SK-N-SH treated with all-trans-retinoic acid at 6 μM for 48 hours (cell line): ENCODE measurements at regions not wholly inside any gene's neighbourhood (a gene's known extent, or its start where the extent isn't known, plus 50 kb on each side); places are given as distances from the start of the nearest gene placed in this dataset.

ENCODE experiments used
- ATAC-seq: fragments of 200-7000 bp; cut with Tn5 transposase; 3 replicates; pipeline ENCODE4 v1.9.1; 2020; ENCODE audit warnings: mild to moderate bottlenecking, moderate library complexity
- ARNTL ChIP-seq: fragments of 450-650 bp; formaldehyde crosslinking; IDR thresholded peaks from 2 replicates; pipeline ENCODE4 v1.5.0; 2020; ENCODE audit warnings: low read depth, mild to moderate bottlenecking, moderate library complexity, borderline replicate concordance
- BACH2 ChIP-seq: fragments of 250-450 bp; sonication (Bioruptor Pico); IDR thresholded peaks from 2 replicates; pipeline ENCODE4 v1.9.0; 2021; ENCODE audit warnings: mild to moderate bottlenecking, borderline replicate concordance
- CSDC2 ChIP-seq: fragments of 250-450 bp; sonication (Bioruptor Pico); IDR thresholded peaks from 2 replicates; pipeline ENCODE4 v1.5.0; 2020; ENCODE audit warnings: mild to moderate bottlenecking, moderate library complexity
- GLIS3 ChIP-seq: fragments of 250-450 bp; sonication (Bioruptor Pico); IDR thresholded peaks from 2 replicates; pipeline ENCODE4 v1.5.0; 2020; ENCODE audit warnings: mild to moderate bottlenecking, moderate library complexity
- ISL1 ChIP-seq: fragments of 250-450 bp; sonication (Bioruptor Pico); IDR thresholded peaks from 2 replicates; pipeline ENCODE4 v2.1.2; 2022; ENCODE audit warnings: mild to moderate bottlenecking, moderate library complexity
- PPARA ChIP-seq: fragments of 250-450 bp; sonication (Bioruptor Pico); IDR thresholded peaks from 2 replicates; pipeline ENCODE4 v1.5.0; 2020; ENCODE audit warnings: mild to moderate bottlenecking, borderline replicate concordance
- RARB ChIP-seq: fragments of 250-450 bp; sonication (Bioruptor Pico); IDR thresholded peaks from 2 replicates; pipeline ENCODE4 v1.8.0; 2021; ENCODE audit warnings: mild to moderate bottlenecking, moderate library complexity
- ZC3H10 ChIP-seq: fragments of 250-450 bp; sonication (Bioruptor Pico); IDR thresholded peaks from 2 replicates; pipeline ENCODE4 v1.5.1; 2021; ENCODE audit warnings: mild to moderate bottlenecking, moderate library complexity
- ZFP3 ChIP-seq: fragments of 250-450 bp; sonication (Bioruptor Pico); IDR thresholded peaks from 2 replicates; pipeline ENCODE4 v1.5.0; 2020; ENCODE audit warnings: mild to moderate bottlenecking, moderate library complexity
- ZFP30 ChIP-seq: fragments of 450-650 bp; formaldehyde crosslinking; IDR thresholded peaks from 2 replicates; pipeline ENCODE4 v1.5.0; 2022; ENCODE audit warnings: mild to moderate bottlenecking, moderate library complexity
- ZNF565 ChIP-seq: fragments of 450-650 bp; formaldehyde crosslinking; conservative IDR thresholded peaks from 2 replicates; pipeline ENCODE4 v1.5.0; 2020; ENCODE audit warnings: low read depth, mild to moderate bottlenecking, moderate library complexity
- ZNF70 ChIP-seq: fragments of 450-650 bp; formaldehyde crosslinking; IDR thresholded peaks from 2 replicates; pipeline ENCODE4 v1.5.0; 2020; ENCODE audit warnings: mild to moderate bottlenecking, moderate library complexity
- TF ChIP-seq, protein P1 (sequence below): fragments of 250-450 bp; sonication (Bioruptor Pico); IDR thresholded peaks from 2 replicates; pipeline ENCODE4 v1.5.0; 2020; ENCODE audit warnings: mild to moderate bottlenecking, moderate library complexity
- TF ChIP-seq, protein P2 (sequence below): fragments of 250-450 bp; sonication (Bioruptor Pico); IDR thresholded peaks from 2 replicates; pipeline ENCODE4 v1.8.0; 2021; ENCODE audit warnings: low read depth, mild to moderate bottlenecking, moderate library complexity, borderline replicate concordance
- TF ChIP-seq, protein P3 (sequence below): fragments of 250-450 bp; sonication (Bioruptor Pico); IDR thresholded peaks from 2 replicates; pipeline ENCODE4 v1.5.1; 2020; ENCODE audit warnings: low read depth, mild to moderate bottlenecking, moderate library complexity
- TF ChIP-seq, protein P4 (sequence below): fragments of 250-450 bp; sonication (Bioruptor Pico); IDR thresholded peaks from 2 replicates; pipeline ENCODE4 v1.5.1; 2021; ENCODE audit warnings: mild to moderate bottlenecking, moderate library complexity

DNA sequence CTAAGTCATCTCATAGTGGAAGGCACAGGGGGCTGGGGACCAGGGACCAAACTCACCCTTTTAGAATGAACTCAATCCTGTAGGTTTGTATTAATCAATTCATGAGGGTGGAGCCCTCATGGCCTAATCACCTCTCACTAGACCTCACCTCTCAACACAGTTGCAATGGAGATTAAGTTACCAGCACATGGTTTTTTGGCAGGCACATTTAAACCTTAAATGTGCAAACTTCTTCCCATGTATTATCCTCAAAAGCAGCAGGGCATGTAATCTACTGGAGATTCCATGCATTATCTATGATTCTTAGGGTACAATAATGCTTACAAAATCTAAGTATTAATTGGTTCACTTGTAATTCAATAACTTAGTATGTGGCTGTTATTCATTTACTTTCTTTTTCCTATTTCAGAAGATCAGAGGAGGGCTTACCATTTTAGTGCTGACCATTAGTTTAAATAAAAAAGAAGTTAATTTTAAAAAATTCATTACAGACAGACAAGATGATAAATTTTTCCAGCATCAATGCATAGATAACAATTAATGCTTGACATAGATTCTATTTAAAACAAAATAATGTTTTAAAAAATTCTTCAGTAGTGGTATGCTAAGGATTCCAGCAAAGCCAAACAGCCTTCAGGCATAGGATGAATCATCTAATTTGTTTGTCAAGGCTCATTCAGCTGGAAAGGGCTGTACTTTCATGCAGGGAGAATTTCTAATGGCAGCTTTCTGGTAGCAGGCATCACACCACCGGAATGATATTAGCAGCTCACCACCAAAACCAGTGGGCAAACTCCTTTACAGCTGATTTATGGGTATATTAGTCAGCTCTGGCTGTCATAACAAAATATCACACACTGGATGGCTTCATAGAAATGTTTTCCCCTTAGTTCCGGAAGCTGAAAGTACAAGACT lies 124.6 kb upstream of the ZNF648 start (continued):
- TF ChIP-seq, protein P1, sequence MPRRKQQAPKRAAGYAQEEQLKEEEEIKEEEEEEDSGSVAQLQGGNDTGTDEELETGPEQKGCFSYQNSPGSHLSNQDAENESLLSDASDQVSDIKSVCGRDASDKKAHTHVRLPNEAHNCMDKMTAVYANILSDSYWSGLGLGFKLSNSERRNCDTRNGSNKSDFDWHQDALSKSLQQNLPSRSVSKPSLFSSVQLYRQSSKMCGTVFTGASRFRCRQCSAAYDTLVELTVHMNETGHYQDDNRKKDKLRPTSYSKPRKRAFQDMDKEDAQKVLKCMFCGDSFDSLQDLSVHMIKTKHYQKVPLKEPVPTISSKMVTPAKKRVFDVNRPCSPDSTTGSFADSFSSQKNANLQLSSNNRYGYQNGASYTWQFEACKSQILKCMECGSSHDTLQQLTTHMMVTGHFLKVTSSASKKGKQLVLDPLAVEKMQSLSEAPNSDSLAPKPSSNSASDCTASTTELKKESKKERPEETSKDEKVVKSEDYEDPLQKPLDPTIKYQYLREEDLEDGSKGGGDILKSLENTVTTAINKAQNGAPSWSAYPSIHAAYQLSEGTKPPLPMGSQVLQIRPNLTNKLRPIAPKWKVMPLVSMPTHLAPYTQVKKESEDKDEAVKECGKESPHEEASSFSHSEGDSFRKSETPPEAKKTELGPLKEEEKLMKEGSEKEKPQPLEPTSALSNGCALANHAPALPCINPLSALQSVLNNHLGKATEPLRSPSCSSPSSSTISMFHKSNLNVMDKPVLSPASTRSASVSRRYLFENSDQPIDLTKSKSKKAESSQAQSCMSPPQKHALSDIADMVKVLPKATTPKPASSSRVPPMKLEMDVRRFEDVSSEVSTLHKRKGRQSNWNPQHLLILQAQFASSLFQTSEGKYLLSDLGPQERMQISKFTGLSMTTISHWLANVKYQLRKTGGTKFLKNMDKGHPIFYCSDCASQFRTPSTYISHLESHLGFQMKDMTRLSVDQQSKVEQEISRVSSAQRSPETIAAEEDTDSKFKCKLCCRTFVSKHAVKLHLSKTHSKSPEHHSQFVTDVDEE (CRISPR knock-in tag): no peak
- TF ChIP-seq, protein P2, sequence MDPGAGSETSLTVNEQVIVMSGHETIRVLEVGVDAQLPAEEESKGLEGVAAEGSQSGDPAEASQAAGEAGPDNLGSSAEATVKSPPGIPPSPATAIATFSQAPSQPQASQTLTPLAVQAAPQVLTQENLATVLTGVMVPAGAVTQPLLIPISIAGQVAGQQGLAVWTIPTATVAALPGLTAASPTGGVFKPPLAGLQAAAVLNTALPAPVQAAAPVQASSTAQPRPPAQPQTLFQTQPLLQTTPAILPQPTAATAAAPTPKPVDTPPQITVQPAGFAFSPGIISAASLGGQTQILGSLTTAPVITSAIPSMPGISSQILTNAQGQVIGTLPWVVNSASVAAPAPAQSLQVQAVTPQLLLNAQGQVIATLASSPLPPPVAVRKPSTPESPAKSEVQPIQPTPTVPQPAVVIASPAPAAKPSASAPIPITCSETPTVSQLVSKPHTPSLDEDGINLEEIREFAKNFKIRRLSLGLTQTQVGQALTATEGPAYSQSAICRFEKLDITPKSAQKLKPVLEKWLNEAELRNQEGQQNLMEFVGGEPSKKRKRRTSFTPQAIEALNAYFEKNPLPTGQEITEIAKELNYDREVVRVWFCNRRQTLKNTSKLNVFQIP: no peak

DNA sequence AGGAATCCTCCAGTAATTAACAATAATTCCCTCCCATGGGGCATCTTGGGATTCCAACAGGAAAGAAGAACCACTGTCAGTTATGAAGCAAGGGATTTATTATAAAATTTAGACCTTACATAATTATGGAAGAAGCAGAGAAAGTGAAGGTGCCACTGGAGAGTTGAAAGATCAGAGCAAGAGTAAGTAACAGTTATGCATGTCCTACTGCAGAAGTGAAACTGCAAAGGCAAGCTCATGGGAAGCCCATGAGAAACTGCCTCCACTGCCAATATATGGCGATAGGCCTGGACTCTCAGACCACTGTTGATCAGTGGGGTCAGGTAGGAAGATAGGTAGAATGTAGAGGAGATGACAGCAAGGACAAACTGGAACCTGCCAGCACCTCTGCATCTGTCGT lies 123.6 kb upstream of the ZNF648 start:
- TF ChIP-seq, protein P2: no peak
- TF ChIP-seq ZNF70 (CRISPR knock-in tag): no peak
- TF ChIP-seq ZNF565 (CRISPR knock-in tag): no peak
- TF ChIP-seq, all 23 proteins: peak for 0
- ATAC-seq: no peak

- no peak for ATAC-seq
- TF ChIP-seq, protein P3, sequence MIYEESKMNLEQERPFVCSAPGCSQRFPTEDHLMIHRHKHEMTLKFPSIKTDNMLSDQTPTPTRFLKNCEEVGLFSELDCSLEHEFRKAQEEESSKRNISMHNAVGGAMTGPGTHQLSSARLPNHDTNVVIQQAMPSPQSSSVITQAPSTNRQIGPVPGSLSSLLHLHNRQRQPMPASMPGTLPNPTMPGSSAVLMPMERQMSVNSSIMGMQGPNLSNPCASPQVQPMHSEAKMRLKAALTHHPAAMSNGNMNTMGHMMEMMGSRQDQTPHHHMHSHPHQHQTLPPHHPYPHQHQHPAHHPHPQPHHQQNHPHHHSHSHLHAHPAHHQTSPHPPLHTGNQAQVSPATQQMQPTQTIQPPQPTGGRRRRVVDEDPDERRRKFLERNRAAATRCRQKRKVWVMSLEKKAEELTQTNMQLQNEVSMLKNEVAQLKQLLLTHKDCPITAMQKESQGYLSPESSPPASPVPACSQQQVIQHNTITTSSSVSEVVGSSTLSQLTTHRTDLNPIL: no peak
- TF ChIP-seq GLIS3 (CRISPR knock-in tag) (no peak), RARB (no peak)
Observed at GRCh38 chr1:182183606-182184005, 122.1 kb upstream of the ZNF648 start.

DNA sequence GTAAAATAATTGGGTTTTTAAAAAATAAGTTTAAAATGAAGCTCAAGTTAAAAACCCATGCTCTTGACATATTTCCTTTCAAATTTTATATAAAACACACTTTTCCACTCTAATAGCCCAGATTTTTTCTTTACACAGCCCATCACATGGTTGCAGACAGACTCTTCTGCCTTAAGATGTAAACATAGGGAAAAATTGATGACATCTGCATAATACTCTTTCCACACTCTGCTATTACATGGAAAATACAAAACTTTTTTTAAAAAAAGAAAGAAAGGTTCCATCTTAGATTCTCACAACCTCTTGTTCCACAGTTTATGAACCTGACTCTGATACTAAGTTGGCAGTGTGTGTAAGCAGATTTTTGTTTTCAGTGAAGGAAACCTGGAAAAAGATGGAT lies 120.8 kb upstream of the ZNF648 start:
- no peak for ATAC-seq
- no peak for TF ChIP-seq ZFP30 (CRISPR knock-in tag)
- TF ChIP-seq ZC3H10 (CRISPR knock-in tag): no peak
- TF ChIP-seq GLIS3 (CRISPR knock-in tag): no peak
- TF ChIP-seq CSDC2: no peak
- TF ChIP-seq ARNTL: no peak
- TF ChIP-seq ZFP3 (CRISPR knock-in tag): no peak
- TF ChIP-seq PPARA (CRISPR knock-in tag): no peak
- no peak for TF ChIP-seq BACH2 (CRISPR knock-in tag)
- TF ChIP-seq ISL1 (CRISPR knock-in tag): no peak

DNA sequence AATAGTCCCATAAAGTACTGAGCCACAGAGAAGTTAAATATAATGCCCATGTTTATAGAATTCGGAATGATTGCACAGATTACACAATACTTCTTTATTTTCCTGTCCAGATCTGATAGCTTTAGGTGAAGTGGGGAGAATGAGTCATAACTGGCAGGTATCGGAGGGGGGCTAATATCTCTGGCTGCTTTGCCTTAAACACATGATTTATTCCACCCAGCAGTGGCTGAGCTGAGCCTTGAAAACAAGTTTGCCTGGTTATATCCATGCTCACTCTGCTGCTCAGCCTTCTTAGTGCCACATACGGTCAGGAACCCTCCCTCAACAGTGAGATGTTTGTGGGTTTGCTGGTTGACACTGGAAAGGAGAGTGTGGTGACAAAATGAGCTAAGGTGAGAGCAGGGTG lies 119.7 kb upstream of the ZNF648 start:
- no peak for ATAC-seq
- TF ChIP-seq, protein P3: no peak
- TF ChIP-seq, protein P4, sequence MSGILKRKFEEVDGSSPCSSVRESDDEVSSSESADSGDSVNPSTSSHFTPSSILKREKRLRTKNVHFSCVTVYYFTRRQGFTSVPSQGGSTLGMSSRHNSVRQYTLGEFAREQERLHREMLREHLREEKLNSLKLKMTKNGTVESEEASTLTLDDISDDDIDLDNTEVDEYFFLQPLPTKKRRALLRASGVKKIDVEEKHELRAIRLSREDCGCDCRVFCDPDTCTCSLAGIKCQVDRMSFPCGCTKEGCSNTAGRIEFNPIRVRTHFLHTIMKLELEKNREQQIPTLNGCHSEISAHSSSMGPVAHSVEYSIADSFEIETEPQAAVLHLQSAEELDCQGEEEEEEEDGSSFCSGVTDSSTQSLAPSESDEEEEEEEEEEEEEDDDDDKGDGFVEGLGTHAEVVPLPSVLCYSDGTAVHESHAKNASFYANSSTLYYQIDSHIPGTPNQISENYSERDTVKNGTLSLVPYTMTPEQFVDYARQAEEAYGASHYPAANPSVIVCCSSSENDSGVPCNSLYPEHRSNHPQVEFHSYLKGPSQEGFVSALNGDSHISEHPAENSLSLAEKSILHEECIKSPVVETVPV (CRISPR knock-in tag): no peak
- TF ChIP-seq ZNF565 (CRISPR knock-in tag): no peak
